GM21515 (cell line): ENCODE measurements at regions not wholly inside any gene's neighbourhood (a gene's known extent, or its start where the extent isn't known, plus 50 kb on each side); places are given as distances from the start of the nearest gene placed in this dataset.
"Not testable (repeated sequence)": the region's sequence is repeated elsewhere in the genome, so short reads cannot be mapped to it uniquely, and the experiment has no call there.

ENCODE experiments used
- ATAC-seq: cut with Tn5 transposase; IDR thresholded peaks from one replicate; pipeline ENCODE4 v1.9.1; 2021; ENCODE audit not compliant: unreplicated experiment

- no peak for ATAC-seq
Observed at GRCh38 chr1:99535470-99536164, 110.3 kb upstream of the PALMD start.

GRCh38 chr1:99537886-99538617, 107.9 kb upstream of the PALMD start:
- no peak for ATAC-seq

- ATAC-seq, result no peak
Observed at GRCh38 chr1:99538618-99538956, 107.3 kb upstream of the PALMD start.

GRCh38 chr1:99539131-99539530, 106.8 kb upstream of the PALMD start:
- ATAC-seq, result no peak

GRCh38 chr1:99540744-99541143, 105.2 kb upstream of the PALMD start:
- ATAC-seq, result no peak

- no peak for ATAC-seq
Observed at GRCh38 chr1:99544328-99544727, 101.6 kb upstream of the PALMD start.

- ATAC-seq, result no peak
Observed at GRCh38 chr1:99546432-99547416, 99.2 kb upstream of the PALMD start.

- no peak for ATAC-seq
Observed at GRCh38 chr1:99548943-99549605, 96.8 kb upstream of the PALMD start.

GRCh38 chr1:99550198-99550597, 95.7 kb upstream of the PALMD start:
- no peak for ATAC-seq

GRCh38 chr1:99551812-99552614, 93.9 kb upstream of the PALMD start:
- no peak for ATAC-seq

GRCh38 chr1:99553301-99553700, 92.6 kb upstream of the PALMD start:
- ATAC-seq, result no peak

- not testable (repeated sequence) for ATAC-seq
Observed at GRCh38 chr1:99553819-99554218, 92.1 kb upstream of the PALMD start.

- ATAC-seq, result no peak
Observed at GRCh38 chr1:99554727-99555126, 91.2 kb upstream of the PALMD start.

- ATAC-seq, result no peak
Observed at GRCh38 chr1:99557546-99558202, 88.2 kb upstream of the PALMD start.

GRCh38 chr1:99559166-99559565, 86.7 kb upstream of the PALMD start:
- no peak for ATAC-seq

GRCh38 chr1:99560207-99561040, 85.5 kb upstream of the PALMD start:
- no peak for ATAC-seq

GRCh38 chr1:99561952-99562351, 84.0 kb upstream of the PALMD start:
- no peak for ATAC-seq

GRCh38 chr1:99565606-99566289, 80.2 kb upstream of the PALMD start:
- ATAC-seq, result no peak
